ENCODE measurements at regions not wholly inside any gene's neighbourhood (a gene's known extent, or its start where the extent isn't known, plus 50 kb on each side); places are given as distances from the start of the nearest gene placed in this dataset.
A peak's percentile ranks its signal among the peaks of the same experiment; 100 is the strongest.

DNA sequence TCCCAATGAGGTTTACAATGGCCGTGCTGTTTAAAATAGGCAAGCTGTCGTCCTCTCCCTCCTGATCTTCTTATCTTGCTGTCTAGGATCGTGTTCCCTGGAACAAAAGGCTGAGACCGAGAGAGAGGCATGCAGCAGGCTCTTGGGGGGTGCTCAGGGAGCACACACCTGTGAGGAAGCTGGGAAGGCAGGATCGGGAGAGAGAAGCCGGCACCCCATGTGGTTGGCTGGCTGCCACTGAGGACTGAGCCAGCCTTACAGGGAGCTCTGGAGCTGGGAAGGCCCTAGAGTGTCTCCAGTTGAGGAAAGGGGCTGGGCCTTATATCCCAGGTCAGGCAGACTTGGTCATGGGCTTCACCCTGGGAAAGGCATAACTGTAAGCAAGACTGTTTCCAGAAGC is 184.2 kb downstream of the LY86 start:
- H3K4me3 Mint-ChIP-seq, result no peak overlapping the region
- no peaks in the 10 kb centered on the region for H3K36me3 Mint-ChIP-seq (ENCODE audit: low read depth)
- H3K4me1 Mint-ChIP-seq, result peaks cover 15% of the 10 kb centered on the region
- Histone ChIP-seq H3K4me1 (ENCODE audit: insufficient read depth) (no peaks in the 10 kb centered on the region; the same call in 1 of the 2 replicates), H3K4me2 (no peak overlapping the region), H3K36me3 (ENCODE audit: insufficient read depth) (no peaks in the 10 kb centered on the region), H3K27me3 (ENCODE audit: insufficient read depth) (no peaks in the 10 kb centered on the region), H3F3A (replicated peaks; ENCODE audit: low read depth) (no peaks in the 10 kb centered on the region), H4K20me1 (replicated peaks; ENCODE audit: insufficient read depth) (no peaks in the 10 kb centered on the region), H3K9me2 (ENCODE audit: insufficient read depth) (no peaks in the 10 kb centered on the region), H3K27ac (ENCODE audit: low read depth) (no peak overlapping the region), H3K4me3 (no peak overlapping the region), H2AFZ (peak overlapping the region; percentile 81), H3K79me2 (replicated peaks; ENCODE audit: insufficient read depth) (no peaks in the 10 kb centered on the region)
- peak; percentile 98 for ATAC-seq
- H3K9me3 Mint-ChIP-seq, result no peaks in the 10 kb centered on the region; the same call in 2 of the 3 replicates
- DNase-seq (ENCODE audit: low spot score), result peak; percentile 44
- TF ChIP-seq STAT1 (IDR thresholded peaks at IDR 0.05; ENCODE audit: unreplicated experiment) (no peak), ZNF114 (CRISPR knock-in tag; IDR thresholded peaks at IDR 0.05) (no peak), JUNB (IDR thresholded peaks at IDR 0.05; ENCODE audit: unreplicated experiment) (no peak), EZH2 (IDR thresholded peaks at IDR 0.05; ENCODE audit: low read depth, unreplicated experiment) (no peak), POLR2AphosphoS5 (IDR thresholded peaks at IDR 0.05; ENCODE audit: low read depth) (no peak), NANOG (IDR thresholded peaks at IDR 0.05; ENCODE audit: borderline replicate concordance) (no peak), CREB1 (CRISPR knock-in tag; IDR thresholded peaks at IDR 0.05; ENCODE audit: low read depth) (no peak), EZH2phosphoT487 (IDR thresholded peaks at IDR 0.05; ENCODE audit: unreplicated experiment) (no peak), ZNF331 (CRISPR knock-in tag; IDR thresholded peaks at IDR 0.05; ENCODE audit: low read depth) (no peak)
- TF ChIP-seq, protein P1, sequence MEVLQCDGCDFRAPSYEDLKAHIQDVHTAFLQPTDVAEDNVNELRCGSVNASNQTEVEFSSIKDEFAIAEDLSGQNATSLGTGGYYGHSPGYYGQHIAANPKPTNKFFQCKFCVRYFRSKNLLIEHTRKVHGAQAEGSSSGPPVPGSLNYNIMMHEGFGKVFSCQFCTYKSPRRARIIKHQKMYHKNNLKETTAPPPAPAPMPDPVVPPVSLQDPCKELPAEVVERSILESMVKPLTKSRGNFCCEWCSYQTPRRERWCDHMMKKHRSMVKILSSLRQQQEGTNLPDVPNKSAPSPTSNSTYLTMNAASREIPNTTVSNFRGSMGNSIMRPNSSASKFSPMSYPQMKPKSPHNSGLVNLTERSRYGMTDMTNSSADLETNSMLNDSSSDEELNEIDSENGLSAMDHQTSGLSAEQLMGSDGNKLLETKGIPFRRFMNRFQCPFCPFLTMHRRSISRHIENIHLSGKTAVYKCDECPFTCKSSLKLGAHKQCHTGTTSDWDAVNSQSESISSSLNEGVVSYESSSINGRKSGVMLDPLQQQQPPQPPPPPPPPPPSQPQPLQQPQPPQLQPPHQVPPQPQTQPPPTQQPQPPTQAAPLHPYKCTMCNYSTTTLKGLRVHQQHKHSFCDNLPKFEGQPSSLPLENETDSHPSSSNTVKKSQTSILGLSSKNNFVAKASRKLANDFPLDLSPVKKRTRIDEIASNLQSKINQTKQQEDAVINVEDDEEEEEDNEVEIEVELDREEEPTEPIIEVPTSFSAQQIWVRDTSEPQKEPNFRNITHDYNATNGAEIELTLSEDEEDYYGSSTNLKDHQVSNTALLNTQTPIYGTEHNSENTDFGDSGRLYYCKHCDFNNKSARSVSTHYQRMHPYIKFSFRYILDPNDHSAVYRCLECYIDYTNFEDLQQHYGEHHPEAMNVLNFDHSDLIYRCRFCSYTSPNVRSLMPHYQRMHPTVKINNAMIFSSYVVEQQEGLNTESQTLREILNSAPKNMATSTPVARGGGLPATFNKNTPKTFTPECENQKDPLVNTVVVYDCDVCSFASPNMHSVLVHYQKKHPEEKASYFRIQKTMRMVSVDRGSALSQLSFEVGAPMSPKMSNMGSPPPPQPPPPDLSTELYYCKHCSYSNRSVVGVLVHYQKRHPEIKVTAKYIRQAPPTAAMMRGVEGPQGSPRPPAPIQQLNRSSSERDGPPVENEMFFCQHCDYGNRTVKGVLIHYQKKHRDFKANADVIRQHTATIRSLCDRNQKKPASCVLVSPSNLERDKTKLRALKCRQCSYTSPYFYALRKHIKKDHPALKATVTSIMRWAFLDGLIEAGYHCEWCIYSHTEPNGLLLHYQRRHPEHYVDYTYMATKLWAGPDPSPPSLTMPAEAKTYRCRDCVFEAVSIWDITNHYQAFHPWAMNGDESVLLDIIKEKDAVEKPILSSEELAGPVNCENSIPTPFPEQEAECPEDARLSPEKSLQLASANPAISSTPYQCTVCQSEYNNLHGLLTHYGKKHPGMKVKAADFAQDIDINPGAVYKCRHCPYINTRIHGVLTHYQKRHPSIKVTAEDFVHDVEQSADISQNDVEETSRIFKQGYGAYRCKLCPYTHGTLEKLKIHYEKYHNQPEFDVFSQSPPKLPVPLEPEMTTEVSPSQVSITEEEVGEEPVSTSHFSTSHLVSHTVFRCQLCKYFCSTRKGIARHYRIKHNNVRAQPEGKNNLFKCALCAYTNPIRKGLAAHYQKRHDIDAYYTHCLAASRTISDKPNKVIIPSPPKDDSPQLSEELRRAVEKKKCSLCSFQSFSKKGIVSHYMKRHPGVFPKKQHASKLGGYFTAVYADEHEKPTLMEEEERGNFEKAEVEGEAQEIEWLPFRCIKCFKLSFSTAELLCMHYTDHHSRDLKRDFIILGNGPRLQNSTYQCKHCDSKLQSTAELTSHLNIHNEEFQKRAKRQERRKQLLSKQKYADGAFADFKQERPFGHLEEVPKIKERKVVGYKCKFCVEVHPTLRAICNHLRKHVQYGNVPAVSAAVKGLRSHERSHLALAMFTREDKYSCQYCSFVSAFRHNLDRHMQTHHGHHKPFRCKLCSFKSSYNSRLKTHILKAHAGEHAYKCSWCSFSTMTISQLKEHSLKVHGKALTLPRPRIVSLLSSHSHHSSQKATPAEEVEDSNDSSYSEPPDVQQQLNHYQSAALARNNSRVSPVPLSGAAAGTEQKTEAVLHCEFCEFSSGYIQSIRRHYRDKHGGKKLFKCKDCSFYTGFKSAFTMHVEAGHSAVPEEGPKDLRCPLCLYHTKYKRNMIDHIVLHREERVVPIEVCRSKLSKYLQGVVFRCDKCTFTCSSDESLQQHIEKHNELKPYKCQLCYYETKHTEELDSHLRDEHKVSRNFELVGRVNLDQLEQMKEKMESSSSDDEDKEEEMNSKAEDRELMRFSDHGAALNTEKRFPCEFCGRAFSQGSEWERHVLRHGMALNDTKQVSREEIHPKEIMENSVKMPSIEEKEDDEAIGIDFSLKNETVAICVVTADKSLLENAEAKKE (CRISPR knock-in tag; IDR thresholded peaks at IDR 0.05), result no peak
- TF ChIP-seq, protein P2, sequence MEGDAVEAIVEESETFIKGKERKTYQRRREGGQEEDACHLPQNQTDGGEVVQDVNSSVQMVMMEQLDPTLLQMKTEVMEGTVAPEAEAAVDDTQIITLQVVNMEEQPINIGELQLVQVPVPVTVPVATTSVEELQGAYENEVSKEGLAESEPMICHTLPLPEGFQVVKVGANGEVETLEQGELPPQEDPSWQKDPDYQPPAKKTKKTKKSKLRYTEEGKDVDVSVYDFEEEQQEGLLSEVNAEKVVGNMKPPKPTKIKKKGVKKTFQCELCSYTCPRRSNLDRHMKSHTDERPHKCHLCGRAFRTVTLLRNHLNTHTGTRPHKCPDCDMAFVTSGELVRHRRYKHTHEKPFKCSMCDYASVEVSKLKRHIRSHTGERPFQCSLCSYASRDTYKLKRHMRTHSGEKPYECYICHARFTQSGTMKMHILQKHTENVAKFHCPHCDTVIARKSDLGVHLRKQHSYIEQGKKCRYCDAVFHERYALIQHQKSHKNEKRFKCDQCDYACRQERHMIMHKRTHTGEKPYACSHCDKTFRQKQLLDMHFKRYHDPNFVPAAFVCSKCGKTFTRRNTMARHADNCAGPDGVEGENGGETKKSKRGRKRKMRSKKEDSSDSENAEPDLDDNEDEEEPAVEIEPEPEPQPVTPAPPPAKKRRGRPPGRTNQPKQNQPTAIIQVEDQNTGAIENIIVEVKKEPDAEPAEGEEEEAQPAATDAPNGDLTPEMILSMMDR (conservative IDR thresholded peaks at IDR 0.05; ENCODE audit: low read depth in 2 of 2), result no peak
- TF ChIP-seq, protein P3, sequence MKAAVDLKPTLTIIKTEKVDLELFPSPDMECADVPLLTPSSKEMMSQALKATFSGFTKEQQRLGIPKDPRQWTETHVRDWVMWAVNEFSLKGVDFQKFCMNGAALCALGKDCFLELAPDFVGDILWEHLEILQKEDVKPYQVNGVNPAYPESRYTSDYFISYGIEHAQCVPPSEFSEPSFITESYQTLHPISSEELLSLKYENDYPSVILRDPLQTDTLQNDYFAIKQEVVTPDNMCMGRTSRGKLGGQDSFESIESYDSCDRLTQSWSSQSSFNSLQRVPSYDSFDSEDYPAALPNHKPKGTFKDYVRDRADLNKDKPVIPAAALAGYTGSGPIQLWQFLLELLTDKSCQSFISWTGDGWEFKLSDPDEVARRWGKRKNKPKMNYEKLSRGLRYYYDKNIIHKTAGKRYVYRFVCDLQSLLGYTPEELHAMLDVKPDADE (IDR thresholded peaks at IDR 0.05), result no peak
- TF ChIP-seq, protein P4, sequence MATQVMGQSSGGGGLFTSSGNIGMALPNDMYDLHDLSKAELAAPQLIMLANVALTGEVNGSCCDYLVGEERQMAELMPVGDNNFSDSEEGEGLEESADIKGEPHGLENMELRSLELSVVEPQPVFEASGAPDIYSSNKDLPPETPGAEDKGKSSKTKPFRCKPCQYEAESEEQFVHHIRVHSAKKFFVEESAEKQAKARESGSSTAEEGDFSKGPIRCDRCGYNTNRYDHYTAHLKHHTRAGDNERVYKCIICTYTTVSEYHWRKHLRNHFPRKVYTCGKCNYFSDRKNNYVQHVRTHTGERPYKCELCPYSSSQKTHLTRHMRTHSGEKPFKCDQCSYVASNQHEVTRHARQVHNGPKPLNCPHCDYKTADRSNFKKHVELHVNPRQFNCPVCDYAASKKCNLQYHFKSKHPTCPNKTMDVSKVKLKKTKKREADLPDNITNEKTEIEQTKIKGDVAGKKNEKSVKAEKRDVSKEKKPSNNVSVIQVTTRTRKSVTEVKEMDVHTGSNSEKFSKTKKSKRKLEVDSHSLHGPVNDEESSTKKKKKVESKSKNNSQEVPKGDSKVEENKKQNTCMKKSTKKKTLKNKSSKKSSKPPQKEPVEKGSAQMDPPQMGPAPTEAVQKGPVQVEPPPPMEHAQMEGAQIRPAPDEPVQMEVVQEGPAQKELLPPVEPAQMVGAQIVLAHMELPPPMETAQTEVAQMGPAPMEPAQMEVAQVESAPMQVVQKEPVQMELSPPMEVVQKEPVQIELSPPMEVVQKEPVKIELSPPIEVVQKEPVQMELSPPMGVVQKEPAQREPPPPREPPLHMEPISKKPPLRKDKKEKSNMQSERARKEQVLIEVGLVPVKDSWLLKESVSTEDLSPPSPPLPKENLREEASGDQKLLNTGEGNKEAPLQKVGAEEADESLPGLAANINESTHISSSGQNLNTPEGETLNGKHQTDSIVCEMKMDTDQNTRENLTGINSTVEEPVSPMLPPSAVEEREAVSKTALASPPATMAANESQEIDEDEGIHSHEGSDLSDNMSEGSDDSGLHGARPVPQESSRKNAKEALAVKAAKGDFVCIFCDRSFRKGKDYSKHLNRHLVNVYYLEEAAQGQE (IDR thresholded peaks at IDR 0.05; ENCODE audit: unreplicated experiment), result no peak
- H3K27me3 Mint-ChIP-seq (ENCODE audit: insufficient read depth, low read depth, poor library complexity), result peaks cover 2% of the 10 kb centered on the region
- H3K27ac Mint-ChIP-seq, result no peak overlapping the region
